GM12891 (cell line): ENCODE measurements at regions not wholly inside any gene's neighbourhood (a gene's known extent, or its start where the extent isn't known, plus 50 kb on each side); places are given as distances from the start of the nearest gene placed in this dataset.

Experiments
- POLR2AphosphoS5 ChIP-seq: IDR thresholded peaks from 2 replicates; pipeline ENCODE4 v1.6.1; 2011; ENCODE audit warnings: low read depth, low read length, control low read depth
- SPI1 ChIP-seq: IDR thresholded peaks from 2 replicates; pipeline ENCODE4 v1.6.1; 2011; ENCODE audit warnings: low read depth, low read length, control low read depth
- TAF1 ChIP-seq: IDR thresholded peaks from 2 replicates; pipeline ENCODE4 v1.6.1; 2011; ENCODE audit warnings: low read depth, low read length, control low read depth

- no peak for TF ChIP-seq SPI1
- no peak for TF ChIP-seq POLR2AphosphoS5
- TF ChIP-seq TAF1: no peak
These were observed 1218.1 kb upstream of the MAP3K7 start for GRCh38 chr6:91804981-91805380.
